HG03575 (cell line): ENCODE measurements at regions not wholly inside any gene's neighbourhood (a gene's known extent, or its start where the extent isn't known, plus 50 kb on each side); places are given as distances from the start of the nearest gene placed in this dataset.

Experiments used
- ATAC-seq: cut with Tn5 transposase; IDR thresholded peaks from one replicate; pipeline ENCODE4 v1.9.1; 2021; ENCODE audit not compliant: unreplicated experiment, insufficient number of reproducible peaks, low FRiP score; ENCODE audit errors: extremely low read depth

- no peak for ATAC-seq
Observed at GRCh38 chr13:75137911-75138571, 343.9 kb downstream of the TBC1D4 start.

GRCh38 chr13:75136151-75136550 lies 345.8 kb downstream of the TBC1D4 start:
- ATAC-seq = no peak

GRCh38 chr13:75135325-75135825 lies 346.6 kb downstream of the TBC1D4 start:
- ATAC-seq = no peak

GRCh38 chr13:75132701-75133695 lies 349.0 kb downstream of the TBC1D4 start:
- no peak for ATAC-seq

- ATAC-seq = no peak
Observed at GRCh38 chr13:75129331-75129730, 352.6 kb downstream of the TBC1D4 start.

- no peak for ATAC-seq
Observed at GRCh38 chr13:75124415-75124814, 357.6 kb downstream of the TBC1D4 start.

- no peak for ATAC-seq
Observed at GRCh38 chr13:75123428-75123827, 358.5 kb downstream of the TBC1D4 start.

- no peak for ATAC-seq
Observed at GRCh38 chr13:75120085-75120484, 361.9 kb downstream of the TBC1D4 start.

GRCh38 chr13:75115171-75115570 lies 366.8 kb downstream of the TBC1D4 start:
- ATAC-seq = no peak

GRCh38 chr13:75103976-75104375 lies 378.0 kb downstream of the TBC1D4 start:
- ATAC-seq = no peak

GRCh38 chr13:75102001-75102716 lies 379.8 kb downstream of the TBC1D4 start:
- ATAC-seq = no peak

GRCh38 chr13:75101348-75101747 lies 380.6 kb downstream of the TBC1D4 start:
- no peak for ATAC-seq

GRCh38 chr13:75092143-75092542 lies 389.8 kb downstream of the TBC1D4 start:
- ATAC-seq = no peak

GRCh38 chr13:75091718-75092117 lies 390.3 kb downstream of the TBC1D4 start:
- peak; percentile 32 for ATAC-seq

- ATAC-seq = no peak
Observed at GRCh38 chr13:75090872-75091615, 390.9 kb downstream of the TBC1D4 start.

GRCh38 chr13:75088915-75089314 lies 393.1 kb downstream of the TBC1D4 start:
- no peak for ATAC-seq

GRCh38 chr13:75079226-75079625 lies 402.7 kb downstream of the TBC1D4 start:
- ATAC-seq = no peak

- ATAC-seq = no peak
Observed at GRCh38 chr13:75076476-75076875, 405.5 kb downstream of the TBC1D4 start.

- no peak for ATAC-seq
Observed at GRCh38 chr13:75073786-75074185, 408.2 kb downstream of the TBC1D4 start.
